ENCODE measurements at regions not wholly inside any gene's neighbourhood (a gene's known extent, or its start where the extent isn't known, plus 50 kb on each side); places are given as distances from the start of the nearest gene placed in this dataset.

- DNase-seq (ENCODE audit: low read depth in 2 of 2): no peak
- Histone ChIP-seq H2AFZ (ENCODE audit: low read length) (no peak overlapping the region), H3K4me2 (ENCODE audit: extremely low read depth, insufficient read depth, low read length) (no peak overlapping the region), H3K36me3 (ENCODE audit: control insufficient read depth, insufficient read depth, low read length) (no peaks in the 10 kb centered on the region), H3K27me3 (ENCODE audit: control insufficient read depth, insufficient read depth, low read length) (no peaks in the 10 kb centered on the region), H4K20me1 (ENCODE audit: control insufficient read depth, extremely low read depth, insufficient read depth, low read length) (no peaks in the 10 kb centered on the region), H3K9me3 (ENCODE audit: control insufficient read depth, insufficient read depth, low read depth, low read length) (no peaks in the 10 kb centered on the region), H3K4me1 (ENCODE audit: control insufficient read depth, extremely low read depth, insufficient read depth, low read length) (peaks cover 6% of the 10 kb centered on the region), H3K79me2 (ENCODE audit: control insufficient read depth, insufficient read depth, low read length) (peaks cover 34% of the 10 kb centered on the region), H3K27ac (ENCODE audit: insufficient read depth, low read length) (no peak overlapping the region), H3K4me3 (replicated peaks in 1 of 4; ENCODE audit: control extremely low read depth in 1 of 4, insufficient read depth in 1 of 4, low read depth in 3 of 4, low read length in 4 of 4) (no peak overlapping the region), H3K9ac (ENCODE audit: insufficient read depth, low read length) (no peak overlapping the region)
- TF ChIP-seq EZH2 (IDR thresholded peaks at IDR 0.05; ENCODE audit: low read length, missing control alignments) (no peak), CTCF (conservative IDR thresholded peaks at IDR 0.05 in 1 of 2, IDR thresholded peaks at IDR 0.05 in 1 of 2; ENCODE audit: low read depth in 1 of 2, low read length in 2 of 2) (no peak)
Observed at GRCh38 chr3:159831466-159831865, 157.2 kb upstream of the IL12A start.

GRCh38 chr3:159832024-159832423 lies 156.6 kb upstream of the IL12A start:
- no peak overlapping the region for H3K9ac ChIP-seq (ENCODE audit: insufficient read depth, low read length)
- H3K79me2 ChIP-seq (ENCODE audit: control insufficient read depth, insufficient read depth, low read length): peaks cover 34% of the 10 kb centered on the region
- DNase-seq (ENCODE audit: low read depth in 2 of 2): no peak
- no peaks in the 10 kb centered on the region for H3K9me3 ChIP-seq (ENCODE audit: control insufficient read depth, insufficient read depth, low read depth, low read length)
- no peak overlapping the region for H3K4me3 ChIP-seq (replicated peaks in 1 of 4; ENCODE audit: control extremely low read depth in 1 of 4, insufficient read depth in 1 of 4, low read depth in 3 of 4, low read length in 4 of 4)
- no peaks in the 10 kb centered on the region for H3K36me3 ChIP-seq (ENCODE audit: control insufficient read depth, insufficient read depth, low read length)
- H3K27ac ChIP-seq (ENCODE audit: insufficient read depth, low read length): no peak overlapping the region
- H2AFZ ChIP-seq (ENCODE audit: low read length): no peak overlapping the region
- peaks cover 7% of the 10 kb centered on the region for H3K4me1 ChIP-seq (ENCODE audit: control insufficient read depth, extremely low read depth, insufficient read depth, low read length)
- no peaks in the 10 kb centered on the region for H4K20me1 ChIP-seq (ENCODE audit: control insufficient read depth, extremely low read depth, insufficient read depth, low read length)
- no peak overlapping the region for H3K4me2 ChIP-seq (ENCODE audit: extremely low read depth, insufficient read depth, low read length)
- H3K27me3 ChIP-seq (ENCODE audit: control insufficient read depth, insufficient read depth, low read length): no peaks in the 10 kb centered on the region
- no peak for TF ChIP-seq CTCF (conservative IDR thresholded peaks at IDR 0.05 in 1 of 2, IDR thresholded peaks at IDR 0.05 in 1 of 2; ENCODE audit: low read depth in 1 of 2, low read length in 2 of 2)
- TF ChIP-seq EZH2 (IDR thresholded peaks at IDR 0.05; ENCODE audit: low read length, missing control alignments): no peak

GRCh38 chr3:159835126-159835525 lies 153.5 kb upstream of the IL12A start:
- TF ChIP-seq CTCF (conservative IDR thresholded peaks at IDR 0.05 in 1 of 2, IDR thresholded peaks at IDR 0.05 in 1 of 2; ENCODE audit: low read depth in 1 of 2, low read length in 2 of 2) (no peak), EZH2 (IDR thresholded peaks at IDR 0.05; ENCODE audit: low read length, missing control alignments) (no peak)
- no peak overlapping the region for H3K4me2 ChIP-seq (ENCODE audit: extremely low read depth, insufficient read depth, low read length)
- no peak for DNase-seq (ENCODE audit: low read depth in 2 of 2)
- no peaks in the 10 kb centered on the region for H3K36me3 ChIP-seq (ENCODE audit: control insufficient read depth, insufficient read depth, low read length)
- H3K27ac ChIP-seq (ENCODE audit: insufficient read depth, low read length): no peak overlapping the region
- peaks cover 41% of the 10 kb centered on the region for H3K79me2 ChIP-seq (ENCODE audit: control insufficient read depth, insufficient read depth, low read length)
- peaks cover 2% of the 10 kb centered on the region for H3K4me1 ChIP-seq (ENCODE audit: control insufficient read depth, extremely low read depth, insufficient read depth, low read length)
- H3K9me3 ChIP-seq (ENCODE audit: control insufficient read depth, insufficient read depth, low read depth, low read length): no peaks in the 10 kb centered on the region
- no peaks in the 10 kb centered on the region for H4K20me1 ChIP-seq (ENCODE audit: control insufficient read depth, extremely low read depth, insufficient read depth, low read length)
- no peak overlapping the region for H2AFZ ChIP-seq (ENCODE audit: low read length)
- H3K9ac ChIP-seq (ENCODE audit: insufficient read depth, low read length): no peak overlapping the region
- no peaks in the 10 kb centered on the region for H3K27me3 ChIP-seq (ENCODE audit: control insufficient read depth, insufficient read depth, low read length)
- no peak overlapping the region for H3K4me3 ChIP-seq (replicated peaks in 1 of 4; ENCODE audit: control extremely low read depth in 1 of 4, insufficient read depth in 1 of 4, low read depth in 3 of 4, low read length in 4 of 4)
